ENCODE measurements at regions not wholly inside any gene's neighbourhood (a gene's known extent, or its start where the extent isn't known, plus 50 kb on each side); places are given as distances from the start of the nearest gene placed in this dataset.
"Not testable (repeated sequence)": the region's sequence is repeated elsewhere in the genome, so short reads cannot be mapped to it uniquely, and the experiment has no call there.

DNA sequence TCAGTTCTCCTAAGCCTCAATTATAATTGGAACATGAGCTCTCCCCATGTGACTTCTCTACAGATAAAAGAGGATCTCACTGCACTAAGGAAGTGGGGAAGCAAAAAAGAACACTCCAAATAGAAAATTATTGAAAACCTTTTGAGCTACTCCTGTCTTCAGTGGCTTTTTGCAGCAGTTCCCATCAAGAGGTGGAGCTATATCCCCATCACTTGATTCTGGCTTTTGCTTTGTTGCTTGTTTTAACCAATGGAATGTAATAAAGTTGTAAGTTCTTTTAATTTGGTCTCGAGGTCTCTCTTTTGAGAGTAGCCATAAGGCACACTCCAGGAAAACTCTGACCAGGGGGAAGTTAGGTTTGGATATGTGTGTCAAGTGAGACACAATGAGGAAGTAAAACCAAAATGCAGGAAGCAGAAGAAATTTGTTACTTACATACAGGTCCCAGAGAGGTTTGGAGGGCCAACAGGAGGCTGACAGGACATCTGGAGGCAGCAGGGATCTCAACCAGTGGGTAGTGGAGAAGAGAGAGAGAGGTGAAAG is 569.4 kb downstream of the HTR7 start:
- DNase-seq (ENCODE audit: low spot score) = no peak
- in situ Hi-C loops (cut with MboI; ENCODE audit: low pct_unique_long_range_greater_than_20kb, low sequenced_read_pairs, unreplicated experiment) = no loop called here
- TF ChIP-seq, protein P1, sequence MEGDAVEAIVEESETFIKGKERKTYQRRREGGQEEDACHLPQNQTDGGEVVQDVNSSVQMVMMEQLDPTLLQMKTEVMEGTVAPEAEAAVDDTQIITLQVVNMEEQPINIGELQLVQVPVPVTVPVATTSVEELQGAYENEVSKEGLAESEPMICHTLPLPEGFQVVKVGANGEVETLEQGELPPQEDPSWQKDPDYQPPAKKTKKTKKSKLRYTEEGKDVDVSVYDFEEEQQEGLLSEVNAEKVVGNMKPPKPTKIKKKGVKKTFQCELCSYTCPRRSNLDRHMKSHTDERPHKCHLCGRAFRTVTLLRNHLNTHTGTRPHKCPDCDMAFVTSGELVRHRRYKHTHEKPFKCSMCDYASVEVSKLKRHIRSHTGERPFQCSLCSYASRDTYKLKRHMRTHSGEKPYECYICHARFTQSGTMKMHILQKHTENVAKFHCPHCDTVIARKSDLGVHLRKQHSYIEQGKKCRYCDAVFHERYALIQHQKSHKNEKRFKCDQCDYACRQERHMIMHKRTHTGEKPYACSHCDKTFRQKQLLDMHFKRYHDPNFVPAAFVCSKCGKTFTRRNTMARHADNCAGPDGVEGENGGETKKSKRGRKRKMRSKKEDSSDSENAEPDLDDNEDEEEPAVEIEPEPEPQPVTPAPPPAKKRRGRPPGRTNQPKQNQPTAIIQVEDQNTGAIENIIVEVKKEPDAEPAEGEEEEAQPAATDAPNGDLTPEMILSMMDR (IDR thresholded peaks at IDR 0.05; ENCODE audit: extremely low read depth, insufficient read depth, missing control alignments) = no peak

DNA sequence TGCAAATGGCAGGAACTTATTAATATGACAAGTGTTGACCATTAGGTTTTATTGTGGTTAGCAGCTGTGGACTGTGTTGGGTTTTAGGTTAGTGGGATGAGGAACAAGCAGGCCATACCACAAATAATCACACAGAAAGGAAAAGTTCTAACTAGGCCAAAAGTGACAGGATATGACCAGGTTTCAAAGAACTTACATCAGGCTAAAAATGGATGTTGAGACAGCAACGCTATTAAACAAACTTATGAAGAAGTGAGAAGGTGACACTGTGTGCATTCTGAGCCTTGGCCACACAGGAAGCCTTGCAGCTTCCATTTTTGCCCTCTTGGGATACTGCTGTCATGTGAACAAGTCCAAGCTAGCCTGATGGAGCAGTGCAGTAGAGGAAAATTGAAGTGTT is 568.8 kb downstream of the HTR7 start:
- DNase-seq (ENCODE audit: low spot score) = no peak
- TF ChIP-seq, protein P1 (IDR thresholded peaks at IDR 0.05; ENCODE audit: extremely low read depth, insufficient read depth, missing control alignments) = no peak
- in situ Hi-C loops (cut with MboI; ENCODE audit: low pct_unique_long_range_greater_than_20kb, low sequenced_read_pairs, unreplicated experiment) = no loop called here

DNA sequence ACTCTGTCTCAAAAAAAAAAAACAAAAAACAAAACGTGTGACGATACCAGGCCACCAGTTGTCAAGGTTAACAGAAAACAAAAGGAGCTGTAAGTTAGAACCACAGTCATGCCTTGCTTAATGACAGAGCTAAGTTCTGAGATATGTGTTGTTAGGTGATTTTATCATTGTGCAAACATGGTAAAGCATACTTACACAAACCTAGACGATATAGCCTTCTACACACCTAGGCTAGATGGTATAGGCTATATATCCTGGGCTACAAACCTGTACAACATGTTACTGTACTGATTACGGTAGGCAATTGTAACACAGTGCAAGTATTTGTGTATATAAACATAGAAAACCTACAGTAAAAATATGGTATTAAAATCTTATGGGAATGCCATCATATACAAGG is 564.2 kb downstream of the HTR7 start:
- no peak for DNase-seq (ENCODE audit: low spot score)
- TF ChIP-seq, protein P1 (IDR thresholded peaks at IDR 0.05; ENCODE audit: extremely low read depth, insufficient read depth, missing control alignments) = no peak
- in situ Hi-C loops (cut with MboI; ENCODE audit: low pct_unique_long_range_greater_than_20kb, low sequenced_read_pairs, unreplicated experiment) = no loop called here

DNA sequence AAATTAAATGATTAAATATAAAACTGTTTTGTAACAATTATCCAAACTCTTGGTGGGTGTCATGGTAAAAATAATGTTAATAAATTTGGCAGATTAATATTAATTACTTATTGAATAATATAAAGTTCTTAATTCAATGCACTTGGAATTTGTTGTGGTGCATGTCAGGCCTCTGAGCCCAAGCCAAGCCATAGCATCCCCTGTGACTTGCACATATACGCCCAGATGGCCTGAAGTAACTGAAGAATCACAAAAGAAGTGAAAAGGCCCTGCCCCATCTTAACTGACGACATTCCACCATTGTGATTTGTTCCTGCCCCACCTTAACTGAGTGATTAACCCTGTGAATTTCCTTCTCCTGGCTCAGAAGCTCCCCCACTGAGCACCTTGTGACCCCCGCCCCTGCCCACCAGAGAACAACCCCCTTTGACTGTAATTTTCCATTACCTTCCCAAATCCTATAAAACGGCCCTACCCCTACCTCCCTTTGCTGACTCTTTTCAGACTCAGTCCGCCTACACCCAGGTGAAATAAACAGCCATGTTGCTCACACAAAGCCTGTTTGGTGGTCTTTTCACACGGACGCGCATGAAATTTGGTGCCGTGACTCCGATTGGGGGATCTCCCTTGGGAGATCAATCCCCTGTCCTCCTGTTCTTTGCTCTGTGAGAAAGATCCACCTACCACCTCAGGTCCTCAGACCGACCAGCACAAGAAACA is 562.9 kb downstream of the HTR7 start:
- DNase-seq (ENCODE audit: low spot score); in situ Hi-C loops (cut with MboI; ENCODE audit: low pct_unique_long_range_greater_than_20kb, low sequenced_read_pairs, unreplicated experiment): not testable (repeated sequence)

DNA sequence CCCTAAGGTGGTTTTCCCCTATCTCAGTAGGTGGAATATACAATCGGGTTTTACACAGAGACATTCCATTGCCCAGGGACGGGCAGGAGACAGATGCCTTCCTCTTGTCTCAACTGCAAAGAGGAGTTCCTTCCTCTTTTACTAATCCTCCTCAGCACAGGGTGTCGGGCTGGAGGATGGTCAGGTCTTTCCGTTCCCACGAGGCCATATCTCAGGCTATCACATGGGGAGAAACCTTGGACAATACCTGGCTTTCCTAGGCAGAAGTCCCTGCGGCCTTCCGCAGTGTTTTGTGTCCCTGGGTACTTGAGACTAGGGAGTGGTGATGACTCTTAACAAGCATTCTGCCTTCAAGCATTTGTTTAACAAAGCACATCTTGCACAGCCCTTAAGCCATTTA is 555.8 kb downstream of the HTR7 start:
- DNase-seq (ENCODE audit: low spot score); in situ Hi-C loops (cut with MboI; ENCODE audit: low pct_unique_long_range_greater_than_20kb, low sequenced_read_pairs, unreplicated experiment): not testable (repeated sequence)

DNA sequence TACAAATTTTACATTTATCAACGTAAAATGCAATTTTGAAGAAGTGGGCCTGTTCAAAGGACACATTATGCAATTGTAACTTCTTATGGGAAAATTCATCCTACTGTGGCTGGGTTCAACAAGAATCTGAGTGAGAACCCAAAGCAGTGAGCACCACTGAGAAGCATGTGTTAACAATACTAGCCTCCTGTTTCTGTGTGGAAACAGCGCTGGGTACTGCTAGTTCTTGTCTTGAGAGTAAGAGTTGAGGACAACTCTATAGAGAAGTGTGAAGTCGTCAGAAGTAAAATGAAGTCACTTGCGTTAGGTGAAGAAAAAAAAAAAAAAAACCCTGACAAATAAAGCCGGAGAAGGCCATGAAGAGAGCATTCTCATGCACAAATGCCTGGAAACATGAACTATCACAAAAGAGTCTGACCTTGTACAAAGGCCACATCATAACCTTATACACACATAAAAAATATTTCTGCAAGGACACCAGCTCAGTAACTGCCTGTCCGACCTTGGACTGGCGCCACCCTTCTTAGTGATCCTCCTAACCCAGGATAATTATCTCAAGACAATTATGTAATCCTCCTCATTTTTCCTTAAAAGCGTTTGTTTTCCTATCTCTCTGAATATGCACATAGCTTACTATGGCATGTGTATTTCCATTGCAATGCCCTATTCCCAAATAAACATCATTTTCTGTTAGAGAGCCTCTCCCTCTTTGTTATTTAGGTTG is 554.9 kb downstream of the HTR7 start:
- TF ChIP-seq, protein P1 (IDR thresholded peaks at IDR 0.05; ENCODE audit: extremely low read depth, insufficient read depth, missing control alignments) = no peak
- DNase-seq (ENCODE audit: low spot score) = no peak
- in situ Hi-C loops (cut with MboI; ENCODE audit: low pct_unique_long_range_greater_than_20kb, low sequenced_read_pairs, unreplicated experiment) = no loop called here

DNA sequence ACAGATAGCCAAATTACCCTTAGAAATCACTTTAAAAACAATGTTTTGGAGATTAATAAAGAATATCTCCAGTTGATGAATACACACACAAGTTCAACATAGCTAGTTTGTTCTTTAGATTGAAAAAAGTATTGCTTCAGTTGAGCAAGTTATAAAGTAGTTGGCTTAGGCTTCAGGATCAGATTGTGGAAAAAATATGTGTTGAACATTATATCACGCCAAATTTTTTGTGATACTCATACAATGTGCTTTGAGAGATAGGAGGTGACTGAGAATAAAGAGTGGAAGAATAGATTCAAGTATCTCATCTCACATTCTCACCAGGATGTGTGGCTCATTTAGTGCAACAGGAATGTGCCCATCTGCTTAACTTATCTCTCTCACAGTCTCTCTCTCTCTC is 553.3 kb downstream of the HTR7 start:
- in situ Hi-C loops (cut with MboI; ENCODE audit: low pct_unique_long_range_greater_than_20kb, low sequenced_read_pairs, unreplicated experiment) = no loop called here
- TF ChIP-seq, protein P1 (IDR thresholded peaks at IDR 0.05; ENCODE audit: extremely low read depth, insufficient read depth, missing control alignments) = no peak
- DNase-seq (ENCODE audit: low spot score) = no peak
